ENCODE measurements at regions not wholly inside any gene's neighbourhood (a gene's known extent, or its start where the extent isn't known, plus 50 kb on each side); places are given as distances from the start of the nearest gene placed in this dataset.

- DNase-seq (ENCODE audit: insufficient read length, low spot score) (no peak), FAIRE-seq (no peak)
Measured at GRCh38 chr3:148077318-148077923, 620.3 kb upstream of the AGTR1 start.

GRCh38 chr3:148077965-148078364 is 619.7 kb upstream of the AGTR1 start:
- FAIRE-seq (no peak), DNase-seq (ENCODE audit: insufficient read length, low spot score) (no peak)
- TF ChIP-seq POLR2A (IDR thresholded peaks at IDR 0.05; ENCODE audit: low read depth, low read length) (no peak), TAF1 (IDR thresholded peaks at IDR 0.05; ENCODE audit: low read depth, low read length) (no peak), PAX5 (IDR thresholded peaks at IDR 0.05; ENCODE audit: insufficient read depth, low read length, severe bottlenecking) (no peak), SPI1 (IDR thresholded peaks at IDR 0.05; ENCODE audit: low read depth, low read length) (no peak), POU2F2 (IDR thresholded peaks at IDR 0.05; ENCODE audit: low read depth, low read length) (no peak), POLR2AphosphoS5 (IDR thresholded peaks at IDR 0.05; ENCODE audit: low read depth, low read length) (no peak)

More at GRCh38 chr3:148077318-148077923, 620.3 kb upstream of the AGTR1 start:
- TF ChIP-seq SPI1 (IDR thresholded peaks at IDR 0.05; ENCODE audit: low read depth, low read length) (no peak), POU2F2 (IDR thresholded peaks at IDR 0.05; ENCODE audit: low read depth, low read length) (no peak), TAF1 (IDR thresholded peaks at IDR 0.05; ENCODE audit: low read depth, low read length) (no peak), PAX5 (IDR thresholded peaks at IDR 0.05; ENCODE audit: insufficient read depth, low read length, severe bottlenecking) (no peak), POLR2AphosphoS5 (IDR thresholded peaks at IDR 0.05; ENCODE audit: low read depth, low read length) (no peak), POLR2A (IDR thresholded peaks at IDR 0.05; ENCODE audit: low read depth, low read length) (no peak)

- TF ChIP-seq POLR2AphosphoS5 (IDR thresholded peaks at IDR 0.05; ENCODE audit: low read depth, low read length) (no peak), POU2F2 (IDR thresholded peaks at IDR 0.05; ENCODE audit: low read depth, low read length) (no peak), POLR2A (IDR thresholded peaks at IDR 0.05; ENCODE audit: low read depth, low read length) (no peak), PAX5 (IDR thresholded peaks at IDR 0.05; ENCODE audit: insufficient read depth, low read length, severe bottlenecking) (no peak), TAF1 (IDR thresholded peaks at IDR 0.05; ENCODE audit: low read depth, low read length) (no peak), SPI1 (IDR thresholded peaks at IDR 0.05; ENCODE audit: low read depth, low read length) (no peak)
- DNase-seq (ENCODE audit: insufficient read length, low spot score) (no peak), FAIRE-seq (peak; percentile 13)
Measured at GRCh38 chr3:148078658-148079057, 619.0 kb upstream of the AGTR1 start.

- FAIRE-seq (no peak), DNase-seq (ENCODE audit: insufficient read length, low spot score) (no peak)
- TF ChIP-seq POLR2AphosphoS5 (IDR thresholded peaks at IDR 0.05; ENCODE audit: low read depth, low read length) (no peak), POU2F2 (IDR thresholded peaks at IDR 0.05; ENCODE audit: low read depth, low read length) (no peak), SPI1 (IDR thresholded peaks at IDR 0.05; ENCODE audit: low read depth, low read length) (no peak), TAF1 (IDR thresholded peaks at IDR 0.05; ENCODE audit: low read depth, low read length) (no peak), PAX5 (IDR thresholded peaks at IDR 0.05; ENCODE audit: insufficient read depth, low read length, severe bottlenecking) (no peak), POLR2A (IDR thresholded peaks at IDR 0.05; ENCODE audit: low read depth, low read length) (no peak)
Measured at GRCh38 chr3:148079370-148079769, 618.3 kb upstream of the AGTR1 start.

- no peak for DNase-seq (ENCODE audit: insufficient read length, low spot score)
- FAIRE-seq = no peak
- TF ChIP-seq PAX5 (IDR thresholded peaks at IDR 0.05; ENCODE audit: insufficient read depth, low read length, severe bottlenecking) = no peak
Measured at GRCh38 chr3:148081926-148082325, 615.8 kb upstream of the AGTR1 start.

GRCh38 chr3:148082506-148083280 is 615.0 kb upstream of the AGTR1 start:
- FAIRE-seq (no peak), DNase-seq (ENCODE audit: insufficient read length, low spot score) (no peak)
- no peak for TF ChIP-seq PAX5 (IDR thresholded peaks at IDR 0.05; ENCODE audit: insufficient read depth, low read length, severe bottlenecking)
- no peak for TF ChIP-seq TAF1 (IDR thresholded peaks at IDR 0.05; ENCODE audit: low read depth, low read length)
- no peak for TF ChIP-seq SPI1 (IDR thresholded peaks at IDR 0.05; ENCODE audit: low read depth, low read length)
- no peak for TF ChIP-seq POLR2A (IDR thresholded peaks at IDR 0.05; ENCODE audit: low read depth, low read length)
- no peak for TF ChIP-seq POLR2AphosphoS5 (IDR thresholded peaks at IDR 0.05; ENCODE audit: low read depth, low read length)
- TF ChIP-seq POU2F2 (IDR thresholded peaks at IDR 0.05; ENCODE audit: low read depth, low read length) = no peak

GRCh38 chr3:148083526-148084182 is 614.0 kb upstream of the AGTR1 start:
- DNase-seq (ENCODE audit: insufficient read length, low spot score) (no peak), FAIRE-seq (no peak)
- TF ChIP-seq POLR2A (IDR thresholded peaks at IDR 0.05; ENCODE audit: low read depth, low read length) (no peak), PAX5 (IDR thresholded peaks at IDR 0.05; ENCODE audit: insufficient read depth, low read length, severe bottlenecking) (no peak), POLR2AphosphoS5 (IDR thresholded peaks at IDR 0.05; ENCODE audit: low read depth, low read length) (no peak), TAF1 (IDR thresholded peaks at IDR 0.05; ENCODE audit: low read depth, low read length) (no peak), SPI1 (IDR thresholded peaks at IDR 0.05; ENCODE audit: low read depth, low read length) (no peak), POU2F2 (IDR thresholded peaks at IDR 0.05; ENCODE audit: low read depth, low read length) (no peak)

GRCh38 chr3:148084931-148085330 is 612.8 kb upstream of the AGTR1 start:
- DNase-seq (ENCODE audit: insufficient read length, low spot score) (no peak), FAIRE-seq (peak; percentile 72)
- TF ChIP-seq POU2F2 (IDR thresholded peaks at IDR 0.05; ENCODE audit: low read depth, low read length) (no peak), TAF1 (IDR thresholded peaks at IDR 0.05; ENCODE audit: low read depth, low read length) (no peak), POLR2A (IDR thresholded peaks at IDR 0.05; ENCODE audit: low read depth, low read length) (no peak), POLR2AphosphoS5 (IDR thresholded peaks at IDR 0.05; ENCODE audit: low read depth, low read length) (no peak), SPI1 (IDR thresholded peaks at IDR 0.05; ENCODE audit: low read depth, low read length) (no peak), PAX5 (IDR thresholded peaks at IDR 0.05; ENCODE audit: insufficient read depth, low read length, severe bottlenecking) (no peak)

- DNase-seq (ENCODE audit: insufficient read length, low spot score) = no peak
- TF ChIP-seq POLR2A (IDR thresholded peaks at IDR 0.05; ENCODE audit: low read depth, low read length) = no peak
- TF ChIP-seq POLR2AphosphoS5 (IDR thresholded peaks at IDR 0.05; ENCODE audit: low read depth, low read length) = no peak
- TF ChIP-seq TAF1 (IDR thresholded peaks at IDR 0.05; ENCODE audit: low read depth, low read length) = no peak
- no peak for TF ChIP-seq SPI1 (IDR thresholded peaks at IDR 0.05; ENCODE audit: low read depth, low read length)
- TF ChIP-seq POU2F2 (IDR thresholded peaks at IDR 0.05; ENCODE audit: low read depth, low read length) = no peak
- no peak for TF ChIP-seq PAX5 (IDR thresholded peaks at IDR 0.05; ENCODE audit: insufficient read depth, low read length, severe bottlenecking)
- FAIRE-seq = no peak
Measured at GRCh38 chr3:148087601-148088371, 609.9 kb upstream of the AGTR1 start.

Data from GM12891 (cell line).